Mammary epithelial cell (primary cell): ENCODE measurements at regions not wholly inside any gene's neighbourhood (a gene's known extent, or its start where the extent isn't known, plus 50 kb on each side); places are given as distances from the start of the nearest gene placed in this dataset.

ENCODE experiments used
- EZH2 ChIP-seq: IDR thresholded peaks from 2 replicates; pipeline ENCODE4 v1.6.1; 2012; ENCODE audit warnings: low read length, inconsistent platforms, borderline replicate concordance
- TF ChIP-seq, protein P1 (sequence below), 2 donors: IDR thresholded peaks in 1 of 2; conservative IDR thresholded peaks in 1 of 2; 2 replicates each; pipeline ENCODE4 v1.5.1; 2011 to 2012; ENCODE audit warnings: inconsistent platforms in 2 of 2, low read length in 2 of 2, mild to moderate bottlenecking in 2 of 2, control low read depth in 1 of 2, low read depth in 1 of 2; ENCODE audit not compliant: insufficient read depth in 1 of 2; ENCODE audit errors: extremely low read depth in 1 of 2

DNA sequence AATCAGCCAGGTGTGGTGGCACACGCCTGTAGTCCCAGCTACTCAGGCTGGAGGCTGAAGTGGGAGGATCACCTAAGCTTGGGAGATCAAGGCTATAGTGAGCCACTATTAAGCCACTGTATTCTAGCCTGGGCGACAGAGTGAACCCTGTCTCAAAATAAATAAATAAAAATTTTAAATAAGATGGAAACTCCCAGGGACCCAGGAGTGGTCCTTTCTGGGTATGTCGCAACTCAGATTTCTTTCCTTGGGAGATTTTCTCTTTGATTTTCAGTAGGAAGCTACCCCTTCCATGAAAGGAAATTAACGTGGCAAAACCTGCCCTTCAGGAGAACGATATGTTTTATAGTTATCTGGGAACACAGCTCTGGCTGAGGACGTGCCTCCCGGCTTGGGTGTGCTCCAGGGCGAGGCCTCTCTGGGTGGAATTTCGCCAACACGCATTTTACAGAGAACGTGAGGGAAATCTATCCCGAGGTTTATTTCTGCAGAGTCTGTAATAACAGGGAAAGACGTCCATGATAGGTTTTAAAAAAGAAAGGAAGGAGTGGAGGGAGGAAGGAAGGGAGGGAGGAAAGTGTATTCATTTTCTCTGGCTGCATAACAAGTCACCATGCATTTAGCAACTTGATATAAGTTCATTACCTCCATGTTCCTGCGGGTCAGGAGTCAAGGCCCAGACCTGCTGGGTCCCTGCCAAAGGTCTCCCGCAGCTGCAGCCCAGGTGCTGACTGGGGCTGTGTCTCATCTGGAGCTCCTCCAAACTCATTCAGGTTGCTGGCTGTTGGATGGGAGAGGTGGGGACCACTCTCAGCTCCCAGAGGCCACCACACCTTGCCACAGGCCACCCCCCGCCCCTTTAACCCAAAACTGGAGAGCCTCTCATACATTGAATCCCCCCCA lies 80.6 kb upstream of the GSC start:
- TF ChIP-seq, protein P1, sequence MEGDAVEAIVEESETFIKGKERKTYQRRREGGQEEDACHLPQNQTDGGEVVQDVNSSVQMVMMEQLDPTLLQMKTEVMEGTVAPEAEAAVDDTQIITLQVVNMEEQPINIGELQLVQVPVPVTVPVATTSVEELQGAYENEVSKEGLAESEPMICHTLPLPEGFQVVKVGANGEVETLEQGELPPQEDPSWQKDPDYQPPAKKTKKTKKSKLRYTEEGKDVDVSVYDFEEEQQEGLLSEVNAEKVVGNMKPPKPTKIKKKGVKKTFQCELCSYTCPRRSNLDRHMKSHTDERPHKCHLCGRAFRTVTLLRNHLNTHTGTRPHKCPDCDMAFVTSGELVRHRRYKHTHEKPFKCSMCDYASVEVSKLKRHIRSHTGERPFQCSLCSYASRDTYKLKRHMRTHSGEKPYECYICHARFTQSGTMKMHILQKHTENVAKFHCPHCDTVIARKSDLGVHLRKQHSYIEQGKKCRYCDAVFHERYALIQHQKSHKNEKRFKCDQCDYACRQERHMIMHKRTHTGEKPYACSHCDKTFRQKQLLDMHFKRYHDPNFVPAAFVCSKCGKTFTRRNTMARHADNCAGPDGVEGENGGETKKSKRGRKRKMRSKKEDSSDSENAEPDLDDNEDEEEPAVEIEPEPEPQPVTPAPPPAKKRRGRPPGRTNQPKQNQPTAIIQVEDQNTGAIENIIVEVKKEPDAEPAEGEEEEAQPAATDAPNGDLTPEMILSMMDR (conservative IDR thresholded peaks at IDR 0.05 in 1 of 2, IDR thresholded peaks at IDR 0.05 in 1 of 2; ENCODE audit: extremely low read depth in 1 of 2, insufficient read depth in 1 of 2, low read depth in 1 of 2, low read length in 2 of 2), result no peak
- no peak for TF ChIP-seq EZH2
